Epidermal melanocyte (primary cell): ENCODE measurements at regions not wholly inside any gene's neighbourhood (a gene's known extent, or its start where the extent isn't known, plus 50 kb on each side); places are given as distances from the start of the nearest gene placed in this dataset.

Source experiments
- DNase-seq: peaks from one replicate; pipeline ENCODE4 v3.0.0; 2011; ENCODE audit warnings: low spot score; ENCODE audit not compliant: insufficient read length

- DNase-seq, result no peak
Observed at GRCh38 chr2:145744541-145745386, 1224.8 kb upstream of the ZEB2 start.

- DNase-seq, result no peak
Observed at GRCh38 chr2:145743011-145743410, 1223.1 kb upstream of the ZEB2 start.

- no peak for DNase-seq
Observed at GRCh38 chr2:145741636-145742035, 1221.7 kb upstream of the ZEB2 start.

GRCh38 chr2:145741181-145741580, 1221.3 kb upstream of the ZEB2 start:
- DNase-seq, result no peak

GRCh38 chr2:145740302-145740701, 1220.4 kb upstream of the ZEB2 start:
- DNase-seq, result no peak

DNA sequence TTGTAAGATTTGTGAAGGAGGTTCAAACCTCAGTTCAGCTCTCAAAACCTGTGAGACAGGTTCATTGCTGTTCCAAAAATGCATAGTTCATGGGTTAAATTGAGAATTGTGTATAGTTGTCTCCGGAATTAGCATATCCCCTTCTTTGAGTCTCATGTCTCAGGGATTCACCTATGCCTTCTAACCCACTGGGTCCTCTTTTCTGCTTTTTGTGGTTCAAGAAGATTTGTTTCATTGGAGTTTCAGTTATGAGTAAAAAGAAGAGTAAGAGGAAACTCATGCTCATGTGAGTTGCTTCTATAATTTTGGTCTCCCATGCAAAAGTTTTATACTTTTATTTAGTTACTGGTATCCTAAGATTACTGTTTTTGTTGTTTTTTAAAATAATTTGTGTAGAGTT, 1219.8 kb upstream of the ZEB2 start:
- no peak for DNase-seq

DNA sequence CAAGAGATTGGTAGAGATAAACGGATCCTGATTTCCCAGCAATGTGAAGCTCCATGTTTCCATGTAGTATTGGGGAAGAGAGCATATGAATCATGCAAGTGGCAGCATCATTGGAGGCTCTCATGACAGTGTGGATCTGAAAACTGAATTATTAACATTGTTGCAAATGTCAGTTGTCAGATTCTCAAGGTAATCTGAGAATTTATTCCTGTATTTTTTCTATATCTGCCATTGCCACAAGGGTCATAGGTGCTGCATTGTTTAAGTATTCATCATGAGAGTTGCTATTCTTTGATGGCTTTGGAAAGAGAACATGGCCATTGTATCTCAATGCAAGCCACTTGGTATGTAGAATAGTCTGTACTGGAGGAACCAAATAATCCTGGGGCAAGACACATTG, 1217.0 kb upstream of the ZEB2 start:
- no peak for DNase-seq

DNA sequence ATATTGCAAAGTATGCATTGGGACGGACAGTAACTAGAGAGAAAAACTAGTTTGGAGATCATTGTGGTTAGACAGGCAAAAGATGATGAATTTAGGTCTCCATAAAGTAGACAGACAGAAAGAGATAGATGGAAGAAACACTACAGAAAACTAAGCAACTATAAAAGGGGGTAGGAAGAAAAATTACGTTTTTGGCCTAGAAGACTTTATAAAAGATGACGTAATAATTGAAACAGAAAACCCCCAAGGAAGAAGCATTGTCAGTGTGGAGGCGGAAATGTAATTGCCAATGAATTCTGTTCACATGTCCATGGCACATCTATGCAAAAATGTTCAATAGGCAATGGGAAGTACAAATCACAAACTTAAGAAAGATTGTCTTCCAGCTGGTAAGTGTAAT, 1211.5 kb upstream of the ZEB2 start:
- DNase-seq, result no peak

- no peak for DNase-seq
Observed at GRCh38 chr2:145729993-145730770, 1210.3 kb upstream of the ZEB2 start.

DNA sequence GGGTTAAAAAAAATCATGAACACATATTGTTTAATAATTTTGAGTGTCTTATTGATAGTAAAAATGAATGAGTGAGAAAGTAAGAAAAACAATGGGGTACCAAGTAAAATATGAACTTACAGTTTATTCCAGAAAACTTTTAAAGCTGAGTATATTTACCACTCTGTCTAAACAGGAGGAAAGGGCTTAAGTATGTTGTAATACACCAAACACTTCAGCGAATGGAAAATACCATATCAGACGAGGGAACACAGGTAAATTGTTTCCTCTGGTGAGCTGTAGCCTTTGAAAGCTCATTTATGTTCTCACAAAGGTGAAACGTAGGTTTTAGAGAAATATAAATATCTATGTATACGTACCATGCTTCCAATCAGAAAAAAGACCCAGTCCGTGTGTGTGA, 1209.6 kb upstream of the ZEB2 start:
- no peak for DNase-seq

GRCh38 chr2:145728511-145728910, 1208.6 kb upstream of the ZEB2 start:
- DNase-seq, result no peak

DNA sequence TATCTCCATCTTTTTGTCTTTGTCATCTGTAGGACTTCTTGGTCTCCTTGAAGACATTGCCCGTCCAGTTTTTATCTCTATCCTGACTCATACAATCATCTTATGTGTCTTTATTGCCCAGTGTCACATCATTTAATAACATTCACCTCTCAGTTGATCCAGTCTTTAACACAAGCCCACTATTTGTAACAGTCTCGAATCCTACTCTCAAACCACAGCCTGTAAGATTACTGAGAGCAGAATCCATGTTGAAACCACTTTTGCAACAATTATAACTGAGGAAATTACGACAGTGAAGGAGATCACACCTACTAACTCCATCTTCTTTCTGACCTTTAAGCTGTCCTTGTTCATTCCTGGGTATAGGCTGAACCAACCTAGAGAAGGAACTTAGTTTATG, 1206.0 kb upstream of the ZEB2 start:
- DNase-seq, result no peak

DNA sequence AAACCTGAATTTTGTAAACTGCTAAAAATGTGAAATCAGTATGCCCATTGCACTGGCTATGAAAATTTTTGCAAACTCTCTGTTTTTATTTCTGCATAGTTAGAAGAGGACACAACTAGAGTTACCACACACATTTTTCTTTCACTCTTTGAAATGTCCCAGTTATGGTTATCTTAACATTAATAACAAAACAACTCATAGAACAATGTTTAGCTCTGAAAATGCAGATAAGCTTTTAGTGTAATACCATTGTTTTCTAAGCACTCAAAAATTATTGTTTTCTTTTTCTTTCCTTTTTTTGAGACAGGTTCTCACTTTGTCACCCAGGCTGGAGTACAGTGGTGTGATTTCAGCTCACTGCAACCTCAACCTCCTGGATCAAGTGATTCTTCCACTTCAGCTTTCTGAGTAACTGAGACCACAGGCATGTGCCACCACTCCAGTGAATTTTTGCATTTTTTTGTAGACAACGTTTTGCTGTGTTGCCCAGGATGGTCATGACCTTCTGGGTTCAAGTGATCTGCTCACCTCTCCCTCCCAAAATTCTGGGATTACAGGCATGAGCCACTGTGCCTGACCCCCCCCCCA, 1204.5 kb upstream of the ZEB2 start:
- no peak for DNase-seq

GRCh38 chr2:145723872-145724271, 1204.0 kb upstream of the ZEB2 start:
- DNase-seq, result no peak

GRCh38 chr2:145721681-145722080, 1201.8 kb upstream of the ZEB2 start:
- DNase-seq, result no peak

- no peak for DNase-seq
Observed at GRCh38 chr2:145715601-145716000, 1195.7 kb upstream of the ZEB2 start.

DNA sequence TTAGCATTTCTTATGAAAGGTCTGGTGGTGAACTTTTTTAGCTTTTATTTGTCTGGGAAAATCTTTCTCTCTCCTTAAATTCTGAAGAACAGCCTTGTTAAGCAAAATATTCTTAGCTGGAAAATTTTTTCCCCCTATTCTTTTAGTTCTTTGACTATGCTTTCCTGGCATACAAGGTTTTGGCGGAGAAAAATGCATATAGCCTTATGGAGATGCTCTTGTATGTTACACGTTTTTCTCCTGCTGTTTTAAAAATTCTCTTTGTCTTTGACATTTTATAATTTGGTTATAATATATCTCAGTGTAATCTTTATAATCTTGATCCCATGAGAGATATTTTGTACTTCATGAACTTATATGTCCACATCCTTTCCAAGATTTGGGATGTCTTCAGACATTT, 1190.4 kb upstream of the ZEB2 start:
- DNase-seq, result no peak

DNA sequence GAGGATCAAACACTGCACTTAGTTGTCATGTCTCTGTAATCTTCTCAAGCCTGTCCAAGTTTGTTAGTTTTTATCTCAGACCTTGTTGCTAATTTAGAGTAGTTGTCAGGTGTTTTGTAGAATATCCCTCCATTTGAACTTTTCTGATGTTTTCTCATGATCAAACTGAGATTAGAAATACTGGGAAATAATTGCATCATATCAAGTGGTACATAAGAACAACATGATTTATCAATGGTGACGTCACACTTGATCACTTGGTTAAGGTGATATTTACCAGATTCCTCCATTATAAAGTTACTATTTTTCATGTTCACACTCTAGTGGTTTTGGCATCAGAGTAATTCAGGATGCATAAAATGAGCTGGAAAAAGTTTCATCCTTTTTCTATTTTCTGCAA, 1182.4 kb upstream of the ZEB2 start:
- DNase-seq, result no peak

- no peak for DNase-seq
Observed at GRCh38 chr2:145692971-145693478, 1173.1 kb upstream of the ZEB2 start.

DNA sequence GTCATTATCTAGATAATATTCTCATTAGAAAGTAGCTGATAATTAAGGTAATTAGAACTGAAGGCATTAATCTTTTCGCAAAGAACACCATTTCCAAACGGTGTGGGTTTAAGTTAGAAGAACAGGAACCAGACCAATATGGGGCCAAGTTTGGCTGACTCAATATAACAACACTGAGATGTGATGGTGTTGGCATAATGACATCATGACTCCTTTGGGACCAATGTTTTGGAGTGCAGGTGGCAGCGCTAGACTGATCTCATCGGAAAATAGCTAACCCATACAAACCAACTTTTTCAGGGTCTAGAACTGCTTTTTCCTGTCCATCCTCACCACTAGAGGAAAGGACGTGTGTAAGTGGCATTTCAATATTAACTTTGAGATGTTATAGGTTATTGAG, 1171.7 kb upstream of the ZEB2 start:
- no peak for DNase-seq

DNA sequence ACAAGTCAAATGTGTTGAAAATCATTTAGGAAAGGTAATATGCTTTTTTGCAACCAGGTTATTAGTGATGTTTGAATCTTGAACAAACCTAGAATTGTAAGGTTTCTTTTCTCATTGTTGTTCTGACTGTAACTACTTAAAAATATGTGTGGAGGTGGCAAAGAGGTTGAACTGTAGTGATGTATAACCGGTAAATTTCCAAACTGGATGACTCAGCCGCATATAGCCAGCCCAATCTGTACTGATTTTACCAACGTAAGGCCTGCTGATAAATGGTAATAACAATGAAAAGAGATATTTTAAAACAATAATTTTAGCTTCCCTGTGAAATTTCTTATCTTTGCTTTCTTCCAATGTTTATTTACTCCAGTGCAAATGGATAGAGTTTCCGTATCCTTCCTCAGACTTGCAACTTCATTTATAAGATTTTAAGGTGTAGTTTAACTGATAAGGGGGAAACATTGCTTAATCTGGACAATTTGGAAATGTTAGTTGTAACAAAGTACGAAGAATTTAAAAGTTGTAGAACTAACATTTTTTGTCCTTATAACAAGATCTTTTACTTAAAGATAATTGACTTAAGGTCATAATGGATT, 1170.4 kb upstream of the ZEB2 start:
- DNase-seq, result no peak

- DNase-seq, result no peak
Observed at GRCh38 chr2:145689277-145689676, 1169.4 kb upstream of the ZEB2 start.
